HEK293 (cell line): ENCODE measurements at regions not wholly inside any gene's neighbourhood (a gene's known extent, or its start where the extent isn't known, plus 50 kb on each side); places are given as distances from the start of the nearest gene placed in this dataset.

ENCODE experiments used
- CTCF ChIA-PET: fragments of 350-600 bp; formaldehyde crosslinking; extraction: SDS; loops from one replicate; lab custom pipeline; 2021; ENCODE audit warnings: antibody characterized with exemption; lab: Yijun Ruan, JAX
- POLR2A ChIA-PET: fragments of 300-600 bp; formaldehyde crosslinking; extraction: SDS; loops from one replicate; lab custom pipeline; 2020; ENCODE audit warnings: antibody characterized with exemption, inconsistent platforms; lab: Yijun Ruan, JAX
- H3K27ac ChIP-seq: fragments of 200-500 bp; sonication (Bioruptor generic); 2 replicates; pipeline ENCODE4 v1.5.1; 2014; ENCODE audit warnings: low read depth, low read length, control low read depth, inconsistent platforms; ENCODE audit errors: extremely low read depth
- H3K36me3 ChIP-seq, 2 experiments: fragments of 200-500 bp in 1 of 2; sonication (Bioruptor generic) in 1 of 2; 1 replicate in 1 of 2; 2 replicates in 1 of 2; pipeline ENCODE4 v1.5.1; 2014 to 2017; ENCODE audit warnings: inconsistent platforms in 2 of 2, low read length in 2 of 2; ENCODE audit not compliant: control insufficient read depth in 2 of 2, insufficient read depth in 1 of 2
- H3K4me1 ChIP-seq: fragments of 200-500 bp; sonication (Bioruptor generic); 2 replicates; pipeline ENCODE4 v1.5.1; 2014; ENCODE audit warnings: mild to moderate bottlenecking, low read length, inconsistent platforms; ENCODE audit not compliant: control insufficient read depth, insufficient read depth
- H3K4me3 ChIP-seq: 2 replicates; pipeline ENCODE4 v1.5.1; 2011; ENCODE audit warnings: low read depth, mild to moderate bottlenecking, control low read depth, low read length, moderate library complexity
- H3K9me3 ChIP-seq: fragments of 200-500 bp; sonication (Bioruptor generic); 2 replicates; pipeline ENCODE4 v1.5.1; 2014; ENCODE audit warnings: low read depth, low read length, inconsistent platforms; ENCODE audit not compliant: control insufficient read depth, insufficient read depth
- SCRT2 ChIP-seq: fragments of 450-650 bp; formaldehyde crosslinking; IDR thresholded peaks from 2 replicates; pipeline ENCODE4 v1.5.1; 2016; ENCODE audit warnings: missing biosample characterization, missing genetic modification characterization
- YY1 ChIP-seq: fragments of 450-650 bp; formaldehyde crosslinking; IDR thresholded peaks from 2 replicates; pipeline ENCODE4 v1.5.1; 2018; ENCODE audit warnings: missing biosample characterization, missing genetic modification characterization
- ZBTB49 ChIP-seq: fragments of 450-650 bp; formaldehyde crosslinking; IDR thresholded peaks from 2 replicates; pipeline ENCODE4 v1.5.1; 2016; ENCODE audit warnings: missing biosample characterization, missing genetic modification characterization, low read depth
- ZBTB8A ChIP-seq: fragments of 450-650 bp; formaldehyde crosslinking; IDR thresholded peaks from 2 replicates; pipeline ENCODE4 v1.5.1; 2016; ENCODE audit warnings: missing biosample characterization, missing genetic modification characterization
- ZFP3 ChIP-seq: fragments of 450-650 bp; formaldehyde crosslinking; IDR thresholded peaks from 2 replicates; pipeline ENCODE4 v1.5.1; 2016; ENCODE audit warnings: low read depth, missing biosample characterization, missing genetic modification characterization
- ZNF2 ChIP-seq: fragments of 450-650 bp; formaldehyde crosslinking; IDR thresholded peaks from 2 replicates; pipeline ENCODE4 v1.5.1; 2016; ENCODE audit warnings: missing biosample characterization, missing genetic modification characterization
- ZNF211 ChIP-seq: fragments of 450-650 bp; formaldehyde crosslinking; IDR thresholded peaks from 2 replicates; pipeline ENCODE4 v1.5.1; 2016; ENCODE audit warnings: low read depth, missing biosample characterization, missing genetic modification characterization
- ZNF354C ChIP-seq: fragments of 450-650 bp; formaldehyde crosslinking; IDR thresholded peaks from 2 replicates; pipeline ENCODE4 v1.5.1; 2016; ENCODE audit warnings: missing biosample characterization, missing genetic modification characterization, low read depth, borderline replicate concordance
- ZNF37A ChIP-seq: fragments of 450-650 bp; IDR thresholded peaks from 2 replicates; pipeline ENCODE4 v1.5.1; 2018; ENCODE audit warnings: missing biosample characterization, missing genetic modification characterization
- ZNF404 ChIP-seq: fragments of 450-650 bp; formaldehyde crosslinking; IDR thresholded peaks from 2 replicates; pipeline ENCODE4 v1.5.1; 2017; ENCODE audit warnings: missing biosample characterization, missing genetic modification characterization
- ZNF514 ChIP-seq: fragments of 450-650 bp; formaldehyde crosslinking; IDR thresholded peaks from 2 replicates; pipeline ENCODE4 v1.5.1; 2016; ENCODE audit warnings: missing biosample characterization, missing genetic modification characterization
- ZNF600 ChIP-seq: fragments of 450-650 bp; formaldehyde crosslinking; IDR thresholded peaks from 2 replicates; pipeline ENCODE4 v1.5.1; 2016; ENCODE audit warnings: missing biosample characterization, missing genetic modification characterization
- ZNF610 ChIP-seq: fragments of 450-650 bp; formaldehyde crosslinking; IDR thresholded peaks from 2 replicates; pipeline ENCODE4 v1.5.1; 2016; ENCODE audit warnings: missing biosample characterization, missing genetic modification characterization, borderline replicate concordance
- ZNF621 ChIP-seq: fragments of 450-650 bp; formaldehyde crosslinking; IDR thresholded peaks from 2 replicates; pipeline ENCODE4 v1.5.1; 2017; ENCODE audit warnings: missing biosample characterization, missing genetic modification characterization
- ZNF654 ChIP-seq: fragments of 450-650 bp; formaldehyde crosslinking; IDR thresholded peaks from 2 replicates; pipeline ENCODE4 v1.5.1; 2016; ENCODE audit warnings: low read depth, missing biosample characterization, missing genetic modification characterization
- ZNF777 ChIP-seq: fragments of 450-650 bp; formaldehyde crosslinking; IDR thresholded peaks from 2 replicates; pipeline ENCODE4 v1.5.1; 2017; ENCODE audit warnings: missing biosample characterization, missing genetic modification characterization, borderline replicate concordance
- ZNF837 ChIP-seq: fragments of 450-650 bp; formaldehyde crosslinking; IDR thresholded peaks from 2 replicates; pipeline ENCODE4 v1.5.1; 2016; ENCODE audit warnings: missing biosample characterization, missing genetic modification characterization
- ZSCAN16 ChIP-seq: fragments of 450-650 bp; formaldehyde crosslinking; IDR thresholded peaks from 2 replicates; pipeline ENCODE4 v1.5.1; 2016; ENCODE audit warnings: missing biosample characterization, missing genetic modification characterization
- ZSCAN18 ChIP-seq: fragments of 450-650 bp; formaldehyde crosslinking; IDR thresholded peaks from 2 replicates; pipeline ENCODE4 v1.5.1; 2016; ENCODE audit warnings: missing biosample characterization, missing genetic modification characterization
- TF ChIP-seq, protein P1 (sequence below): fragments of 450-650 bp; formaldehyde crosslinking; IDR thresholded peaks from 2 replicates; pipeline ENCODE4 v1.5.1; 2017; ENCODE audit warnings: missing biosample characterization, missing genetic modification characterization
- TF ChIP-seq, protein P2 (sequence below): fragments of 450-650 bp; formaldehyde crosslinking; IDR thresholded peaks from 2 replicates; pipeline ENCODE4 v1.5.1; 2016; ENCODE audit warnings: missing biosample characterization, missing genetic modification characterization

GRCh38 chr14:101288436-101289229 lies 272.7 kb upstream of the DIO3 start:
- ChIA-PET CTCF (no interaction called here), POLR2A (no interaction called here)
- no peaks in the 10 kb centered on the region for H3K36me3 ChIP-seq

GRCh38 chr14:101289230-101289690 lies 272.0 kb upstream of the DIO3 start:
- POLR2A ChIA-PET, result no interaction called here
- Histone ChIP-seq H3K9me3 (no peaks in the 10 kb centered on the region), H3K4me3 (no peak overlapping the region), H3K27ac (no peak overlapping the region), H3K4me1 (no peaks in the 10 kb centered on the region), H3K36me3 (no peaks in the 10 kb centered on the region)
- TF ChIP-seq ZNF777 (tag by site-specific recombination), result no peak
- CTCF ChIA-PET, result no interaction called here

More at GRCh38 chr14:101288436-101289229, 272.7 kb upstream of the DIO3 start:
- Histone ChIP-seq H3K9me3 (no peaks in the 10 kb centered on the region), H3K27ac (no peak overlapping the region), H3K4me1 (no peaks in the 10 kb centered on the region), H3K4me3 (no peak overlapping the region)
- no peak for TF ChIP-seq ZNF514 (tag by site-specific recombination)

GRCh38 chr14:101289911-101290310 lies 271.4 kb upstream of the DIO3 start:
- H3K4me3 ChIP-seq, result no peak overlapping the region
- H3K9me3 ChIP-seq, result no peaks in the 10 kb centered on the region
- CTCF ChIA-PET, result no interaction called here
- POLR2A ChIA-PET, result no interaction called here
- no peaks in the 10 kb centered on the region for H3K4me1 ChIP-seq
- no peaks in the 10 kb centered on the region for H3K36me3 ChIP-seq
- TF ChIP-seq ZNF354C (tag by site-specific recombination), result no peak
- TF ChIP-seq, protein P1, sequence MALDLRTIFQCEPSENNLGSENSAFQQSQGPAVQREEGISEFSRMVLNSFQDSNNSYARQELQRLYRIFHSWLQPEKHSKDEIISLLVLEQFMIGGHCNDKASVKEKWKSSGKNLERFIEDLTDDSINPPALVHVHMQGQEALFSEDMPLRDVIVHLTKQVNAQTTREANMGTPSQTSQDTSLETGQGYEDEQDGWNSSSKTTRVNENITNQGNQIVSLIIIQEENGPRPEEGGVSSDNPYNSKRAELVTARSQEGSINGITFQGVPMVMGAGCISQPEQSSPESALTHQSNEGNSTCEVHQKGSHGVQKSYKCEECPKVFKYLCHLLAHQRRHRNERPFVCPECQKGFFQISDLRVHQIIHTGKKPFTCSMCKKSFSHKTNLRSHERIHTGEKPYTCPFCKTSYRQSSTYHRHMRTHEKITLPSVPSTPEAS (tag by site-specific recombination), result peak; percentile 62; the same call in 1 of the 2 replicates
- no peak overlapping the region for H3K27ac ChIP-seq

GRCh38 chr14:101290611-101291010 lies 270.7 kb upstream of the DIO3 start:
- Histone ChIP-seq H3K36me3 (no peaks in the 10 kb centered on the region), H3K9me3 (no peaks in the 10 kb centered on the region), H3K4me1 (no peaks in the 10 kb centered on the region), H3K4me3 (no peak overlapping the region), H3K27ac (no peak overlapping the region)
- ChIA-PET CTCF (no interaction called here), POLR2A (no interaction called here)
- TF ChIP-seq ZNF621 (tag by site-specific recombination) (no peak), YY1 (tag by site-specific recombination) (no peak), ZNF654 (tag by site-specific recombination) (no peak), ZNF2 (tag by site-specific recombination) (no peak), ZNF600 (no peak), SCRT2 (tag by site-specific recombination) (no peak), ZFP3 (tag by site-specific recombination) (no peak), ZBTB49 (tag by site-specific recombination) (no peak), ZNF837 (tag by site-specific recombination) (no peak), ZNF514 (tag by site-specific recombination) (no peak), ZNF211 (no peak), ZNF610 (tag by site-specific recombination) (no peak), ZBTB8A (tag by site-specific recombination) (no peak), ZNF37A (tag by site-specific recombination) (no peak), ZSCAN18 (no peak), ZNF404 (tag by site-specific recombination) (no peak), ZSCAN16 (tag by site-specific recombination) (no peak)
- TF ChIP-seq, protein P2, sequence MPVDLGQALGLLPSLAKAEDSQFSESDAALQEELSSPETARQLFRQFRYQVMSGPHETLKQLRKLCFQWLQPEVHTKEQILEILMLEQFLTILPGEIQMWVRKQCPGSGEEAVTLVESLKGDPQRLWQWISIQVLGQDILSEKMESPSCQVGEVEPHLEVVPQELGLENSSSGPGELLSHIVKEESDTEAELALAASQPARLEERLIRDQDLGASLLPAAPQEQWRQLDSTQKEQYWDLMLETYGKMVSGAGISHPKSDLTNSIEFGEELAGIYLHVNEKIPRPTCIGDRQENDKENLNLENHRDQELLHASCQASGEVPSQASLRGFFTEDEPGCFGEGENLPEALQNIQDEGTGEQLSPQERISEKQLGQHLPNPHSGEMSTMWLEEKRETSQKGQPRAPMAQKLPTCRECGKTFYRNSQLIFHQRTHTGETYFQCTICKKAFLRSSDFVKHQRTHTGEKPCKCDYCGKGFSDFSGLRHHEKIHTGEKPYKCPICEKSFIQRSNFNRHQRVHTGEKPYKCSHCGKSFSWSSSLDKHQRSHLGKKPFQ (tag by site-specific recombination), result no peak
